ENCODE measurements at regions not wholly inside any gene's neighbourhood (a gene's known extent, or its start where the extent isn't known, plus 50 kb on each side); places are given as distances from the start of the nearest gene placed in this dataset.

DNA sequence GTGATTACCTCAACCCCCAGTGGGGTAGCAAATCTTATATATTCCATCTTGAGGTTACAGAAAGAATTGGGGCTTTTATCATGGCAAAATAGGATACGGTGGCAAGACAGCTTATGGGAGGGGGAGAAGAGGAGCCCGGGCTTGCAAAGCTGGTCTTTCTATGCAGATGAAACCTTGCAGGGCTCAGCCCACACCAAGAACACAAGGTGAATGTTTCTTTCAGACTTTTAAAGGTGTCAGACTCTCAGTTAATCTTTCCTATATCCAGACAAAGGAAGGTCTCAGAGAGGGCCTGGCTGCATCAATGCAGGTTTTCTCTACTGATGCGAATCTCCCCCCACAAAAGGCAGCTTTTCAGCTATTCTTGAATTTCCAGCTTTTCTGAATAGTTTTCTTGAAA, 59.9 kb upstream of the WDR17 start:
- TF ChIP-seq CTCF (IDR thresholded peaks at IDR 0.05) (no peak), POLR2A (IDR thresholded peaks at IDR 0.05) (no peak)
